ENCODE measurements at regions not wholly inside any gene's neighbourhood (a gene's known extent, or its start where the extent isn't known, plus 50 kb on each side); places are given as distances from the start of the nearest gene placed in this dataset.

DNA sequence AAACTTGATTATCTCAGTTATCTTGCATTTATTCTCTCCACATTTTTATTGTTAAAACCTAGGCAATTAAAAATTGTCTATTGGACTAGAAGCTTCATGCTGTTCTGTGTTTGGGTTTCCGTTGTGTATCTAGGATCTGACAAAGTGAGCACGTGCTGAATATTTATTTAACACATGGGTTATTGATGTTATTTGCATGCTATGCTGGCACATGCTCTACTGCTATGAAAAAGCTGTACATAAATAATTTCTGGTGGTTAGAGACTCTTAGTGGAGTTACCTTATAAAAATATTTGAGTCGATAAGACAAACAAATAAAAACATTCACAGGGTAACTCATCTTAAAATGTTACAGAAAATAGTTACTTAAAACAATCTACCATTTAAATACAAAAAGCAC lies 1769.7 kb downstream of the MRPL39 start:
- TF ChIP-seq GATA2 (IDR thresholded peaks at IDR 0.05; ENCODE audit: low read depth, low read length), result no peak
- TF ChIP-seq GATA3 (IDR thresholded peaks at IDR 0.05; ENCODE audit: low read depth, low read length), result no peak

DNA sequence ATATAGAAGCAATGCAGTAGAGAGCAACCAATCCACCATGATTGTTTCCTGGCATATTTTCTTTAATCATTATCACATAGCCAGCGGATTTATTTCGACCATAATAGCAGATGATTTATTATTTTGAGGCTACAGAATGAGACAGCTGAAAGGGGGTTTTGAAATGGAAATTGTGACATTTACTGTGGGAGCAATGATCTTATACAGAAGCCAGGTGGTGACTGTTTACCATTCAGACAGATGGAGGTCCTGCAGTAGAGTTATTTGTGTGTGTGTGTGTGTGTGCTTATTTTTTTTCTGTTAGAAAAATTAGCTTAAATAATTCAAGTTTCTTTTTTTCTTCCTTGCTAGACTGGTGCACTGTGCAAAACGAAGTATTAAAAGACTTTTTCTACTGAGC lies 1784.5 kb downstream of the MRPL39 start:
- no peak for TF ChIP-seq GATA3 (IDR thresholded peaks at IDR 0.05; ENCODE audit: low read depth, low read length)
- TF ChIP-seq GATA2 (IDR thresholded peaks at IDR 0.05; ENCODE audit: low read depth, low read length), result no peak

DNA sequence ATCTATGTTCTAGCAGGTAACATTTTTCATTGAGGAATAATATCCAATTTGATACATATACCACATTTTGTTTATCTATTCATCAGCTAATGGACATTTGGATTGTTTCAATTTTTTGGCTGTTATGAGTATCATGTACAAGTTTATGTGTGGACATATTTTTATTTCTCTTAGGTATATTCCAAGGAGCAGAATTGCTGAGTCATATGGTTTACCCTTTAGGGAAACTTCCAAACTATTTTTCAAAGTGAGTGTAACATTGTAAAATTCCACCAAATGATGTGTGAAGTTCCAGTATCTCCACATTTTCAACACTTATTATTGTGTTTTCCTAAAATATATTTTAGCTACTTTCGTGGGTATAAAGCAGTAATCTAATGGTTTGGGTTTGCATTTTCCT lies 1789.9 kb downstream of the MRPL39 start:
- no peak for TF ChIP-seq GATA2 (IDR thresholded peaks at IDR 0.05; ENCODE audit: low read depth, low read length)
- no peak for TF ChIP-seq GATA3 (IDR thresholded peaks at IDR 0.05; ENCODE audit: low read depth, low read length)

DNA sequence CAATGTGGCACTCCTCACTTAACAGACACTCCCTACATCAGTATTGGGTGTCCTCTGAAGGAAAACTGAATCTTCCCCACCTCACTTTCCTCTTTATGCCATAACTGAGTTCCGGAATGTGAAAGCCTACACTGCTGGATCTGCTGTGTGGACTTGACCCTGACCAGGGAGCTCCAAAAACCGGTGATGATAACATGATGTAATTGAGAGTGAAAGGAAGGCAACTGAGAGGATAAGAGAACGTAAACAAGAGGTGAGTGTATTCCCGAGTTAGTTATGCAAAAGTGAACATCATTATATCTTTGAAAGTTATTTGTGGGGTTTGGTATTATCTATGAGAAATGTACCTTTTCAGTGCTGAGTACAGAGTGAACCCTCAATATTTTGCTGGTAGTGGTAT lies 1794.8 kb downstream of the MRPL39 start:
- TF ChIP-seq GATA2 (IDR thresholded peaks at IDR 0.05; ENCODE audit: low read depth, low read length) (no peak), GATA3 (IDR thresholded peaks at IDR 0.05; ENCODE audit: low read depth, low read length) (no peak)

DNA sequence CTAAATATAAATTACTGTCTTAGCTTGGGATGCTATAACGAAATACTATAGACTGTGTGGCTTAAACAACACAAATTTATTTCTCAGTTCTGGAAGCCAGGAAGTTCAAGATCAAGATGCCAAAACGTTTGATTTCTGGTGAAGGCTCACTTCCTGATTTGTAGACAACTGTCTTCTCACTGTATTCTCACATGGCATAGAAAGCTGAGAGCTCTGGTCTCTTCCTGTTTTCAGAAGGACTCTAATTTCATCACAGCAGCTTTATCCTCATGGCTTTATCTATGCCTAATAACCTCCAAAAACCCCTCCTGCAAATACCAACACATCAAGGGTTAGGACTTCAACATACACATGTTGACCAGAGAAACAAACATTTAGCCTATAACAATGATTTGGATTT lies 1795.5 kb downstream of the MRPL39 start:
- no peak for TF ChIP-seq GATA2 (IDR thresholded peaks at IDR 0.05; ENCODE audit: low read depth, low read length)
- TF ChIP-seq GATA3 (IDR thresholded peaks at IDR 0.05; ENCODE audit: low read depth, low read length), result no peak

DNA sequence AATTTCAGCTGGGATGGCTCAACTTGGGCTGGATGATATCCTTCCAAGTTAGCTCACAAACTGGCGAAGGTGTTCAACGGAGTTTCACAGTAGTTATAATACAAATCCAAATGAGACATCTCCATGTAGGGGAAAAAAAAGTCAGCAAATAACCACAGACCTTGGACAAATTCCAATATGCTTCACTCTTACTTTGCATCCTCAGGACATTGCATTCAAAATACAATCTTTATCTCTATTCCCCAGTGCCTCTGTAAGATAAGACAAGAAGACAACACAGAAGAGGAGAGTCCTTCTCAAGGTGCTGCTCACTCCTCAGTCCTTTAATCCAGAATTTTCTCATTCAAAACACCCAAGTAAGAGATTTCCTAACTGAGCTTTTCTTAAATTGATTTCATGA lies 1797.7 kb downstream of the MRPL39 start:
- TF ChIP-seq GATA3 (IDR thresholded peaks at IDR 0.05; ENCODE audit: low read depth, low read length) (no peak), GATA2 (IDR thresholded peaks at IDR 0.05; ENCODE audit: low read depth, low read length) (no peak)

DNA sequence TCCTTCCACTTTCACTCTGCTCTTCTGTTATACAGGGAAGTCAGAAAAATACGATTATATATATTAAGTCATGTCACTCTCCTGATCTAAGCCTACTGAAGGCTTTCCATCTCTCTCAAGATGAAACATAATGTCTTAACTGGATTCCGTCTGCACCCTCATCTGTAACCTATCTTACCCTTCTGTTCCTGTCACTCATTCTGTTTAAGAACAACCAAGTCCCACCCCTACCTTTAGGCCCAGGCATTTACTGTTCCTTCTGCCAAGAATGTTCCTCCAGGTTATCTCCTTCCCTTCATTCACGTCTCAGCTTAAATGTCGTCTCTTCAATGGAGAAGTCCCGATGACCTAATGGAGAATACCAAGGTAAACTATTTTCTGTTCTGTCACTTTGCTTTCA lies 1802.4 kb downstream of the MRPL39 start:
- no peak for TF ChIP-seq GATA2 (IDR thresholded peaks at IDR 0.05; ENCODE audit: low read depth, low read length)
- TF ChIP-seq GATA3 (IDR thresholded peaks at IDR 0.05; ENCODE audit: low read depth, low read length), result no peak

DNA sequence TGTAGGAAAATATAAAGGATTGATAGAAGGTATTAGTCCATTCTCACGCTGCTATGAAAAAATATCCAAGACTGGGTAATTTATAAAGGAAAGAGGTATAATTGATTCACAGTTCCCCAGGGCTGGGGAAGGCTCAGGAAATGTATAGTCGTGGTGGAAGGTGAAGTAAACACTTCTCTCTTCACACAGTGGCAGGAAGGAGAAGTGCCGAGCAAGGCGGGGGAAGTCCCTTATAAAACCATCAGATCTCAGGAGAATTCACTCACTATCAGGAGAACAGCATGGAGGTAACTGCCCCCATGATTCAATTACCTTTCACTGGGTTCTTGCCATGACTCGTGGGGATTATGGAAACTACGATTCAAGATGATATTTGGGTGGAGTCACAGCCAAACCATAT lies 1806.0 kb downstream of the MRPL39 start:
- TF ChIP-seq GATA3 (IDR thresholded peaks at IDR 0.05; ENCODE audit: low read depth, low read length) (no peak), GATA2 (IDR thresholded peaks at IDR 0.05; ENCODE audit: low read depth, low read length) (no peak)

DNA sequence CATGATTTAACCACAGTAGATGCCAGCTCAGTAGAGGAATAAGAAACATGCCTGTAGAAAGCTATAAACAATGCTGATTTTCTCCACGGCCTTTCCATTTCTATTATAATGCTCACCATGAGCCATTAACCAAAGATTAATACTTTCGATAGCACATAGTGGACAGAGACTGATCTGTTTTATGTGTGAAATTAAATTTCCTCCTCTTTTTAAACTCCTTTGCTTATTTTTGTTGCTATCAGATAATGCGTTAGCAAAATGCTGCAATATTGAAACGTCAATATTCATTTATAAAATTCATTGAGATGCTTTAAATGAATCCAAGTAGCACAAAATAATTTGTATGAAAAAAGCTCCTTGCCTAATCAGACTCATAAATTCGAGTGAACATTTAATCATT lies 1807.9 kb downstream of the MRPL39 start:
- no peak for TF ChIP-seq GATA2 (IDR thresholded peaks at IDR 0.05; ENCODE audit: low read depth, low read length)
- TF ChIP-seq GATA3 (IDR thresholded peaks at IDR 0.05; ENCODE audit: low read depth, low read length), result peak; percentile 90

DNA sequence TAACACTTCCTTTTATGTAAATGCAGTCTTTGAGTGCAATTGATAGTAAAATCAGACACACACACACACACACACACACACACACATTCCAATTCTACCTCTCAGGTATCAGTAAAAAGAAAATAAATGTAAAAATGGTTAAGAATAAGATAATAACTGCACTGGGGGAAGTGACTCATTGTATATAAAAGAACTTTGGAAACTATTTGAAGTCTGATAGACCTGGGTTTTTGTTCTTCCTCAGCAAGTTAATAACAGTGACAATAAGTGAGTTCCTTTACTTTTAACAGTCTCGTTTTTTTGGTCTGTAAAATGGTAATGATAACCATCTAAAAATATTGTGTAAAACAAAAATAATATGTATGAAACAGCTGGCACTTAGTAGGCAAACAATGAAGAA lies 1815.0 kb downstream of the MRPL39 start:
- TF ChIP-seq GATA2 (IDR thresholded peaks at IDR 0.05; ENCODE audit: low read depth, low read length) (no peak), GATA3 (IDR thresholded peaks at IDR 0.05; ENCODE audit: low read depth, low read length) (no peak)

DNA sequence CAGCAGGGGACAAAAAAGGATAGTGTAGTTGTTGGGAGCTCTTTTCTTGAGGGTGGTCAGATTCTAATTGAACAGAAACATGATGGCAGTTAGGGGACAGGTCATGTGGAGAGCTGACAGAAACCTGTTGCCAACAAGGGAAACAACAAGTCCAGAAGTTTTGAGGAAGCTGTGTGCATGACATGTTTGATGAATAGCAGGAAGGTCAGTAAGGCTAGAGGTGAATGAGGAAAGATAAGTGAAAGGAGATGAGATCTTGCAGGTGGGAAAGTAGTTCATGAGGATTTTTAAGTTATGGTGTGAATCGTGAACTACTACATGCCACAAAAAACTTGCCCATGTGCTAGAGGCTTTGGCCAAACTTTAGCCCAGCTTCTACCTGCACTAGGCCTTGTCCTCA lies 1817.4 kb downstream of the MRPL39 start:
- TF ChIP-seq GATA2 (IDR thresholded peaks at IDR 0.05; ENCODE audit: low read depth, low read length), result no peak
- TF ChIP-seq GATA3 (IDR thresholded peaks at IDR 0.05; ENCODE audit: low read depth, low read length), result no peak

DNA sequence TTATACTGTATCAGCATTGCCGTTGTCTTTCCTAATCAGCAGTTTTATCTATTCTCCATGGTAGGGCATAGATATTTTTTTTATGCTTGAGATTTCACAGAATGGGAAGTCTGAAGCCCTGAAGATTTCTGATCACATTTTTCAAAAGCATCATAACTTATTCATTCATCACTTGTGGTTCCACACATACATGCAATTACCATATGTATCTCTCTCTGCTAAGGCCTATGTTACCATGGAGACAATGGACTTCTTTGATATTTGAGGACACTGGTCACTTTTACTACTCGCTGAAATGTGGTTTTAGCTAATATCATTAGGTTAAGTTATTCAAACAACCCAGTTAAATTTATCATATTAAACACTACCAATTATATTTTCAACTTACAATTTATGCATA lies 1827.0 kb downstream of the MRPL39 start:
- TF ChIP-seq GATA3 (IDR thresholded peaks at IDR 0.05; ENCODE audit: low read depth, low read length), result no peak
- no peak for TF ChIP-seq GATA2 (IDR thresholded peaks at IDR 0.05; ENCODE audit: low read depth, low read length)

DNA sequence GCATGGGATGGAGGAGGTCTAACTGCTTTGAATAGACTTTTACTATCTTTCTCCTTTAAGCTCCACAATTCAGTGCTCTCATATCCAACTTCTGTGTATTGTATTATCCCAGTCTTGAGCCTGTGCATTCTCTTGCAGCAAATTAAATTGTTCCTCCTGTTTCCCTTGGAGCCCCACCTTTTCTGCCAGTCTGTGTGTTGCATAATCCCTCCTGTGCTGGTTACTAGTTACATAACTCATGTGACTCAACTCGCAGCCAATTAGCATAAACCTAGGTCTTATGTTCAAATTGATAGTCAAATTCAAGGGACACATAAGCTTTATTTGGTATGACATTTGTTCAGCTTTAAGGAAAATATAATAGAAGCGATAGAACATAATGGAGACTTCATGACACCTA lies 1863.5 kb downstream of the MRPL39 start:
- TF ChIP-seq GATA2 (IDR thresholded peaks at IDR 0.05; ENCODE audit: low read depth, low read length) (no peak), GATA3 (IDR thresholded peaks at IDR 0.05; ENCODE audit: low read depth, low read length) (no peak)

DNA sequence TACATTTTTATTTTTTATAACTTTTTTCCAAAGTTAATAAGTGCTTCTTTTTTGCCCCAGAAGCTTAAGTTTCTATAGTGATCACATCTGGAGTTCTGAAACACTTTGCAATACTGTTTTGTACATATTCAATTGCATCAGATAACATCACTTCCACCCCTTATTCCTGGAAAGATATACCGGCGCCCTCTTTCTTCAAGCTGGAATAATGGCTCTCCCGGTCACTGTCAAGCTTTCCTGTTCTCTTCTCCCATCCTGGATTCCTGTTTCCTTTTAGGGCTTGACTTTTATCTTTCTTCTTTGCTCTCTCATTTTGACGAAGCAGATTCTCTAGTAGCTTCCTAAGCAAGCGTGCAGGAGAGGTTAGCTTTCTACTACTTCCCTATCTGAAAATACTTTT lies 1866.8 kb downstream of the MRPL39 start:
- TF ChIP-seq GATA2 (IDR thresholded peaks at IDR 0.05; ENCODE audit: low read depth, low read length) (no peak), GATA3 (IDR thresholded peaks at IDR 0.05; ENCODE audit: low read depth, low read length) (no peak)

DNA sequence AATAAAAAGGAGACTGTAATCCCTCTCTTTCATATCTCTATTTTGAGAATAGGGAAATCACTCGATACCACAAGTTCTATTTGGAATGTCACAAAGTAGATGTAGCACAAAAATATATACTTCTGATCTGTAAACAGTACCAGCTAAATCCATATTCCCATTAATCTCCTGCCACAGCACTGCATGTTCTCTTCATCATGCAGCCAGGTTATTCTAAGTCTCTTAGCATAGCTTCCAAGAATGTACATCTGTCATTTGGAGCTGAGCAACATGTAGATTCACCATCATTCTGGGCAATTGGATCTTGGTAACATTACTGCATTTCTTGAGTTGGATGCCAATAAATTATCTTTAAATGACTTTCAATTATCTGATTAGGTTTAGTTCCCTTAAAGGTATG lies 1874.5 kb downstream of the MRPL39 start:
- TF ChIP-seq GATA3 (IDR thresholded peaks at IDR 0.05; ENCODE audit: low read depth, low read length) (no peak), GATA2 (IDR thresholded peaks at IDR 0.05; ENCODE audit: low read depth, low read length) (no peak)

DNA sequence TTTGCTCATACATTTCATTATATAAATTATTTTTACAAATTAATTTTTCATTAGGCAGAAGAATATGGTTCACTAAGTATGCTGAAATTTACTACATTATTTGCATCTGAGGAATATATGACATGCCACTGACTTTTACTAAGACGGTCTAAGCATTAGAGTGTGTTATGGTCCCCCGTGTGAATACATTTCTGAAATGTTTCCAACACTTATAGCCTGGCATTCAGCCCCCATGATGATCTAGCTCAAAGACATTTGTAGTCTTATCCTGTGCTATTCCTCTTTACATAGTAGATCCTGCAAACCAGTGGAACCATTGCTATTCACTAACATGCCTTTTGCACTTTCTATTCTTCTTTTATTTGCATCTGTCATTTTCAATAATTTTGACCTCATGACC lies 1878.0 kb downstream of the MRPL39 start:
- TF ChIP-seq GATA2 (IDR thresholded peaks at IDR 0.05; ENCODE audit: low read depth, low read length) (no peak), GATA3 (IDR thresholded peaks at IDR 0.05; ENCODE audit: low read depth, low read length) (no peak)
